ENCODE measurements at regions not wholly inside any gene's neighbourhood (a gene's known extent, or its start where the extent isn't known, plus 50 kb on each side); places are given as distances from the start of the nearest gene placed in this dataset.

- H3K27ac ChIP-seq (ENCODE audit: extremely low read depth, low read depth, low read length) = no peak overlapping the region
- H3K36me3 ChIP-seq (ENCODE audit: control insufficient read depth in 2 of 2, insufficient read depth in 1 of 2, low read length in 2 of 2) = no peaks in the 10 kb centered on the region
- no peak overlapping the region for H3K4me3 ChIP-seq (ENCODE audit: low read depth, low read length)
- ChIA-PET CTCF (interaction anchor here (0.6 kb wide), 1 partner anchor 1175 kb away, joined by 5 read pairs; no protein-coding TSS in a partner anchor), POLR2A (no interaction called here)
- H3K4me1 ChIP-seq (ENCODE audit: control insufficient read depth, insufficient read depth, low read length) = peaks cover 3% of the 10 kb centered on the region; the same call in 1 of the 2 replicates
- TF ChIP-seq ZNF121 (tag by site-specific recombination; IDR thresholded peaks at IDR 0.05) (no peak), BCL6B (tag by site-specific recombination; IDR thresholded peaks at IDR 0.05) (no peak), AEBP2 (tag by site-specific recombination; IDR thresholded peaks at IDR 0.05; ENCODE audit: borderline replicate concordance) (no peak), ZXDB (tag by site-specific recombination; IDR thresholded peaks at IDR 0.05) (no peak)
- no peaks in the 10 kb centered on the region for H3K9me3 ChIP-seq (ENCODE audit: control insufficient read depth, insufficient read depth, low read depth, low read length)
Observed at GRCh38 chr3:111314898-111315297, 227.1 kb upstream of the CD96 start.

- TF ChIP-seq ZNF280C (tag by site-specific recombination; IDR thresholded peaks at IDR 0.05) (no peak), ZNF830 (tag by site-specific recombination; IDR thresholded peaks at IDR 0.05; ENCODE audit: low read depth) (no peak), TCF7L2 (IDR thresholded peaks at IDR 0.05; ENCODE audit: borderline replicate concordance, low read depth, low read length) (no peak), ZFP69B (tag by site-specific recombination; IDR thresholded peaks at IDR 0.05) (no peak), REST (tag by site-specific recombination; IDR thresholded peaks at IDR 0.05) (no peak), ZBTB49 (tag by site-specific recombination; IDR thresholded peaks at IDR 0.05; ENCODE audit: low read depth) (no peak), ZNF18 (tag by site-specific recombination; IDR thresholded peaks at IDR 0.05) (no peak)
- no peaks in the 10 kb centered on the region for H3K9me3 ChIP-seq (ENCODE audit: control insufficient read depth, insufficient read depth, low read depth, low read length)
- H3K4me3 ChIP-seq (ENCODE audit: low read depth, low read length) = no peak overlapping the region
- H3K4me1 ChIP-seq (ENCODE audit: control insufficient read depth, insufficient read depth, low read length) = peaks cover 3% of the 10 kb centered on the region; the same call in 1 of the 2 replicates
- no peaks in the 10 kb centered on the region for H3K36me3 ChIP-seq (ENCODE audit: control insufficient read depth in 2 of 2, insufficient read depth in 1 of 2, low read length in 2 of 2)
- no peak overlapping the region for H3K27ac ChIP-seq (ENCODE audit: extremely low read depth, low read depth, low read length)
- POLR2A ChIA-PET = no interaction called here
- CTCF ChIA-PET = no interaction called here
Observed at GRCh38 chr3:111315930-111316587, 225.9 kb upstream of the CD96 start.

Data from HEK293 (cell line).